ENCODE measurements at regions not wholly inside any gene's neighbourhood (a gene's known extent, or its start where the extent isn't known, plus 50 kb on each side); places are given as distances from the start of the nearest gene placed in this dataset.

DNA sequence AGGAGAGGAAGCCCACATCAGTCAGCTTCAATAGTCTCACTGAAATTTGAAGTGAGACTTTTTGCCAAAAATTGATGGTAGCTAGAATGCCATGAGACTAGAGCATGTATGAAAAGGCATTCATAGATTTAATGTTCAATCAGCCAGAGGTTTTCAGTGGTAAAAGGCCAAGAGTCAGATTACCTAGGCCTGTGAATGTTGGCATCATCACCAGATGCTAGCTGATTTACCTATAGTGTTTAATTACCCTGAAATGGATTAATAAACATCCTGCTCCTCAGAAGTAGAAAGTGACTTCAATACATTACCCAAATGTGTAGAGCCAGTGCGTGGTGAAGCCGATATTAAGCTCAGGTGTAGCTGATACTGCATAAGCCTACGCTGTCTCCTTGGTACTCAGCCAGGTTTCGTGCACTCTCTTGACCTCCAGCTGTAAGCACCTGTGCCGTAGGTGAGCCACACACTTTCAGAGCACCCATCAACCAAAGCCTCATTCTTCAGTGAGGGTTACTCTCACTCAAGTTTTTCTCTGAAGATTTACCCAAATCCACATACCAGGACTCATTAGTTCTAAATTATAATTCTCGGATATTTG is 1140.3 kb upstream of the SLC10A2 start:
- Histone ChIP-seq H3K4me1 (ENCODE audit: insufficient read depth) (no peaks in the 10 kb centered on the region), H3K27me3 (ENCODE audit: insufficient read depth) (no peaks in the 10 kb centered on the region), H3K79me2 (replicated peaks; ENCODE audit: insufficient read depth) (no peaks in the 10 kb centered on the region), H3F3A (replicated peaks; ENCODE audit: low read depth) (no peaks in the 10 kb centered on the region), H3K27ac (ENCODE audit: low read depth) (no peak overlapping the region), H3K4me2 (no peak overlapping the region), H4K20me1 (replicated peaks; ENCODE audit: insufficient read depth) (no peaks in the 10 kb centered on the region), H2AFZ (no peak overlapping the region), H3K4me3 (no peak overlapping the region), H3K36me3 (ENCODE audit: insufficient read depth) (no peaks in the 10 kb centered on the region; the same call in 1 of the 2 replicates), H3K9me2 (ENCODE audit: insufficient read depth) (peaks cover 8% of the 10 kb centered on the region)
- Mint-ChIP-seq H3K4me1 (peaks cover 3% of the 10 kb centered on the region; the same call in 2 of the 3 replicates), H3K4me3 (no peak overlapping the region), H3K27ac (no peak overlapping the region), H3K36me3 (ENCODE audit: low read depth) (peaks cover 9% of the 10 kb centered on the region; the same call in 2 of the 3 replicates), H3K9me3 (no peaks in the 10 kb centered on the region), H3K27me3 (ENCODE audit: insufficient read depth, low read depth, poor library complexity) (peaks cover 4% of the 10 kb centered on the region)
- ATAC-seq (no peak), DNase-seq (ENCODE audit: low spot score) (no peak)
- TF ChIP-seq, protein P1, sequence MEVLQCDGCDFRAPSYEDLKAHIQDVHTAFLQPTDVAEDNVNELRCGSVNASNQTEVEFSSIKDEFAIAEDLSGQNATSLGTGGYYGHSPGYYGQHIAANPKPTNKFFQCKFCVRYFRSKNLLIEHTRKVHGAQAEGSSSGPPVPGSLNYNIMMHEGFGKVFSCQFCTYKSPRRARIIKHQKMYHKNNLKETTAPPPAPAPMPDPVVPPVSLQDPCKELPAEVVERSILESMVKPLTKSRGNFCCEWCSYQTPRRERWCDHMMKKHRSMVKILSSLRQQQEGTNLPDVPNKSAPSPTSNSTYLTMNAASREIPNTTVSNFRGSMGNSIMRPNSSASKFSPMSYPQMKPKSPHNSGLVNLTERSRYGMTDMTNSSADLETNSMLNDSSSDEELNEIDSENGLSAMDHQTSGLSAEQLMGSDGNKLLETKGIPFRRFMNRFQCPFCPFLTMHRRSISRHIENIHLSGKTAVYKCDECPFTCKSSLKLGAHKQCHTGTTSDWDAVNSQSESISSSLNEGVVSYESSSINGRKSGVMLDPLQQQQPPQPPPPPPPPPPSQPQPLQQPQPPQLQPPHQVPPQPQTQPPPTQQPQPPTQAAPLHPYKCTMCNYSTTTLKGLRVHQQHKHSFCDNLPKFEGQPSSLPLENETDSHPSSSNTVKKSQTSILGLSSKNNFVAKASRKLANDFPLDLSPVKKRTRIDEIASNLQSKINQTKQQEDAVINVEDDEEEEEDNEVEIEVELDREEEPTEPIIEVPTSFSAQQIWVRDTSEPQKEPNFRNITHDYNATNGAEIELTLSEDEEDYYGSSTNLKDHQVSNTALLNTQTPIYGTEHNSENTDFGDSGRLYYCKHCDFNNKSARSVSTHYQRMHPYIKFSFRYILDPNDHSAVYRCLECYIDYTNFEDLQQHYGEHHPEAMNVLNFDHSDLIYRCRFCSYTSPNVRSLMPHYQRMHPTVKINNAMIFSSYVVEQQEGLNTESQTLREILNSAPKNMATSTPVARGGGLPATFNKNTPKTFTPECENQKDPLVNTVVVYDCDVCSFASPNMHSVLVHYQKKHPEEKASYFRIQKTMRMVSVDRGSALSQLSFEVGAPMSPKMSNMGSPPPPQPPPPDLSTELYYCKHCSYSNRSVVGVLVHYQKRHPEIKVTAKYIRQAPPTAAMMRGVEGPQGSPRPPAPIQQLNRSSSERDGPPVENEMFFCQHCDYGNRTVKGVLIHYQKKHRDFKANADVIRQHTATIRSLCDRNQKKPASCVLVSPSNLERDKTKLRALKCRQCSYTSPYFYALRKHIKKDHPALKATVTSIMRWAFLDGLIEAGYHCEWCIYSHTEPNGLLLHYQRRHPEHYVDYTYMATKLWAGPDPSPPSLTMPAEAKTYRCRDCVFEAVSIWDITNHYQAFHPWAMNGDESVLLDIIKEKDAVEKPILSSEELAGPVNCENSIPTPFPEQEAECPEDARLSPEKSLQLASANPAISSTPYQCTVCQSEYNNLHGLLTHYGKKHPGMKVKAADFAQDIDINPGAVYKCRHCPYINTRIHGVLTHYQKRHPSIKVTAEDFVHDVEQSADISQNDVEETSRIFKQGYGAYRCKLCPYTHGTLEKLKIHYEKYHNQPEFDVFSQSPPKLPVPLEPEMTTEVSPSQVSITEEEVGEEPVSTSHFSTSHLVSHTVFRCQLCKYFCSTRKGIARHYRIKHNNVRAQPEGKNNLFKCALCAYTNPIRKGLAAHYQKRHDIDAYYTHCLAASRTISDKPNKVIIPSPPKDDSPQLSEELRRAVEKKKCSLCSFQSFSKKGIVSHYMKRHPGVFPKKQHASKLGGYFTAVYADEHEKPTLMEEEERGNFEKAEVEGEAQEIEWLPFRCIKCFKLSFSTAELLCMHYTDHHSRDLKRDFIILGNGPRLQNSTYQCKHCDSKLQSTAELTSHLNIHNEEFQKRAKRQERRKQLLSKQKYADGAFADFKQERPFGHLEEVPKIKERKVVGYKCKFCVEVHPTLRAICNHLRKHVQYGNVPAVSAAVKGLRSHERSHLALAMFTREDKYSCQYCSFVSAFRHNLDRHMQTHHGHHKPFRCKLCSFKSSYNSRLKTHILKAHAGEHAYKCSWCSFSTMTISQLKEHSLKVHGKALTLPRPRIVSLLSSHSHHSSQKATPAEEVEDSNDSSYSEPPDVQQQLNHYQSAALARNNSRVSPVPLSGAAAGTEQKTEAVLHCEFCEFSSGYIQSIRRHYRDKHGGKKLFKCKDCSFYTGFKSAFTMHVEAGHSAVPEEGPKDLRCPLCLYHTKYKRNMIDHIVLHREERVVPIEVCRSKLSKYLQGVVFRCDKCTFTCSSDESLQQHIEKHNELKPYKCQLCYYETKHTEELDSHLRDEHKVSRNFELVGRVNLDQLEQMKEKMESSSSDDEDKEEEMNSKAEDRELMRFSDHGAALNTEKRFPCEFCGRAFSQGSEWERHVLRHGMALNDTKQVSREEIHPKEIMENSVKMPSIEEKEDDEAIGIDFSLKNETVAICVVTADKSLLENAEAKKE (CRISPR knock-in tag; IDR thresholded peaks at IDR 0.05), result no peak
- no peak for TF ChIP-seq CREB1 (CRISPR knock-in tag; IDR thresholded peaks at IDR 0.05; ENCODE audit: low read depth)
- no peak for TF ChIP-seq ZNF331 (CRISPR knock-in tag; IDR thresholded peaks at IDR 0.05; ENCODE audit: low read depth)
- no peak for TF ChIP-seq STAT1 (IDR thresholded peaks at IDR 0.05; ENCODE audit: unreplicated experiment)
- no peak for TF ChIP-seq ZNF114 (CRISPR knock-in tag; IDR thresholded peaks at IDR 0.05)
- no peak for TF ChIP-seq EZH2 (IDR thresholded peaks at IDR 0.05; ENCODE audit: low read depth, unreplicated experiment)
- TF ChIP-seq NANOG (IDR thresholded peaks at IDR 0.05; ENCODE audit: borderline replicate concordance), result no peak
- no peak for TF ChIP-seq POLR2AphosphoS5 (IDR thresholded peaks at IDR 0.05; ENCODE audit: low read depth)
- TF ChIP-seq JUNB (IDR thresholded peaks at IDR 0.05; ENCODE audit: unreplicated experiment), result no peak
- TF ChIP-seq, protein P2, sequence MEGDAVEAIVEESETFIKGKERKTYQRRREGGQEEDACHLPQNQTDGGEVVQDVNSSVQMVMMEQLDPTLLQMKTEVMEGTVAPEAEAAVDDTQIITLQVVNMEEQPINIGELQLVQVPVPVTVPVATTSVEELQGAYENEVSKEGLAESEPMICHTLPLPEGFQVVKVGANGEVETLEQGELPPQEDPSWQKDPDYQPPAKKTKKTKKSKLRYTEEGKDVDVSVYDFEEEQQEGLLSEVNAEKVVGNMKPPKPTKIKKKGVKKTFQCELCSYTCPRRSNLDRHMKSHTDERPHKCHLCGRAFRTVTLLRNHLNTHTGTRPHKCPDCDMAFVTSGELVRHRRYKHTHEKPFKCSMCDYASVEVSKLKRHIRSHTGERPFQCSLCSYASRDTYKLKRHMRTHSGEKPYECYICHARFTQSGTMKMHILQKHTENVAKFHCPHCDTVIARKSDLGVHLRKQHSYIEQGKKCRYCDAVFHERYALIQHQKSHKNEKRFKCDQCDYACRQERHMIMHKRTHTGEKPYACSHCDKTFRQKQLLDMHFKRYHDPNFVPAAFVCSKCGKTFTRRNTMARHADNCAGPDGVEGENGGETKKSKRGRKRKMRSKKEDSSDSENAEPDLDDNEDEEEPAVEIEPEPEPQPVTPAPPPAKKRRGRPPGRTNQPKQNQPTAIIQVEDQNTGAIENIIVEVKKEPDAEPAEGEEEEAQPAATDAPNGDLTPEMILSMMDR (conservative IDR thresholded peaks at IDR 0.05; ENCODE audit: low read depth in 2 of 2), result no peak

Data from GM23338 (cell line).